Common myeloid progenitor, CD34-positive (primary cell): ENCODE measurements at regions not wholly inside any gene's neighbourhood (a gene's known extent, or its start where the extent isn't known, plus 50 kb on each side); places are given as distances from the start of the nearest gene placed in this dataset.

Experiments
- CTCF ChIA-PET: fragments of 350-600 bp; sonication (Branson Sonifier 250); formaldehyde crosslinking; loops from one replicate; lab custom pipeline; 2021; ENCODE audit warnings: antibody characterized with exemption; lab: Charles Lee
- POLR2A ChIA-PET: fragments of 350-600 bp; sonication (Branson Sonifier 250); formaldehyde crosslinking; loops from one replicate; lab custom pipeline; 2021; ENCODE audit warnings: antibody characterized with exemption; lab: Charles Lee
- DNase-seq, 3 donors: peaks; one replicate each; pipeline versions ENCODE4 v3.0.0 to v3.0.0-alpha.2; 2013
- H3K27ac ChIP-seq, 2 experiments: 1 replicate in 1 of 2; 2 replicates in 1 of 2; pipeline ENCODE4 v1.7.0; 2013; ENCODE audit warnings: inconsistent platforms in 2 of 2, low read length in 2 of 2, mild to moderate bottlenecking in 2 of 2, low read depth in 1 of 2, moderate library complexity in 1 of 2; ENCODE audit not compliant: severe bottlenecking in 2 of 2, insufficient read depth in 1 of 2, poor library complexity in 1 of 2
- H3K27me3 ChIP-seq, 5 experiments: replicated peaks in 2 of 5; 1 replicate in 3 of 5; 2 replicates in 2 of 5; pipeline versions ENCODE4 v1.6.1 to v1.7.0; 2013; ENCODE audit warnings: low read length in 4 of 5, mild to moderate bottlenecking in 2 of 5, moderate library complexity in 2 of 5, inconsistent platforms in 1 of 5; ENCODE audit not compliant: insufficient read depth in 5 of 5, control insufficient read depth in 4 of 5
- H3K36me3 ChIP-seq, 4 experiments: 1 replicate in 2 of 4; 2 replicates in 2 of 4; pipeline versions ENCODE4 v1.6.1 to v1.7.0; 2013; ENCODE audit warnings: low read length in 3 of 4, control low read depth in 1 of 4, mild to moderate bottlenecking in 1 of 4; ENCODE audit not compliant: control insufficient read depth in 4 of 4, insufficient read depth in 4 of 4
- H3K4me1 ChIP-seq, 4 experiments: 1 replicate in 3 of 4; 2 replicates in 1 of 4; pipeline versions ENCODE4 v1.6.1 to v1.7.1; 2013; ENCODE audit warnings: low read length in 3 of 4, mild to moderate bottlenecking in 3 of 4, control low read depth in 1 of 4, inconsistent platforms in 1 of 4, moderate library complexity in 1 of 4; ENCODE audit not compliant: control insufficient read depth in 4 of 4, insufficient read depth in 4 of 4; ENCODE audit errors: control extremely low read depth in 1 of 4
- H3K4me3 ChIP-seq, 7 experiments: 1 replicate in 4 of 7; 2 replicates in 3 of 7; pipeline versions ENCODE4 v1.5.1 to v1.7.0; 2013; ENCODE audit warnings: mild to moderate bottlenecking in 7 of 7, low read length in 6 of 7, moderate library complexity in 6 of 7, inconsistent platforms in 2 of 7, low read depth in 2 of 7, control low read depth in 1 of 7; ENCODE audit not compliant: insufficient read depth in 4 of 7, control insufficient read depth in 1 of 7; ENCODE audit errors: extremely low read depth in 1 of 7
- H3K9me3 ChIP-seq, 5 experiments: 1 replicate in 4 of 5; 2 replicates in 1 of 5; pipeline versions ENCODE4 v1.6.1 to v1.7.1; 2013; ENCODE audit warnings: low read length in 4 of 5, mild to moderate bottlenecking in 2 of 5, inconsistent platforms in 1 of 5, low read depth in 1 of 5, moderate library complexity in 1 of 5; ENCODE audit not compliant: control insufficient read depth in 4 of 5, insufficient read depth in 2 of 5; ENCODE audit errors: control extremely low read depth in 1 of 5
- WGBS: methylation state at CpG from one replicate; pipeline ENCODE4 v1.1.5; 2013; ENCODE audit not compliant: insufficient coverage; 5-methylcytosine and 5-hydroxymethylcytosine counted together

GRCh38 chr3:3276630-3277029, 97.1 kb upstream of the CRBN start:
- no peak overlapping the region for H3K27ac ChIP-seq
- CTCF ChIA-PET, result no interaction called here
- H3K4me1 ChIP-seq, result peaks cover 0 to 12% (median 4%) of the 10 kb centered on the region in 4 experiments
- H3K36me3 ChIP-seq, result no peaks in the 10 kb centered on the region
- no peaks in the 10 kb centered on the region for H3K9me3 ChIP-seq
- H3K27me3 ChIP-seq, result no peaks in the 10 kb centered on the region
- 100% methylated on average over 1 of the region's 2 CpGs for WGBS
- H3K4me3 ChIP-seq, result no peak overlapping the region
- POLR2A ChIA-PET, result no interaction called here
- no peak for DNase-seq

GRCh38 chr3:3264796-3265195, 85.3 kb upstream of the CRBN start:
- WGBS, result no CpG with 5 or more reads among the region's 3 CpGs
- H3K27ac ChIP-seq, result no peak overlapping the region
- H3K4me3 ChIP-seq, result no peak overlapping the region
- no peaks in the 10 kb centered on the region for H3K9me3 ChIP-seq
- POLR2A ChIA-PET, result no interaction called here
- H3K27me3 ChIP-seq, result no peaks in the 10 kb centered on the region
- no peaks in the 10 kb centered on the region for H3K4me1 ChIP-seq
- no peaks in the 10 kb centered on the region for H3K36me3 ChIP-seq
- CTCF ChIA-PET, result no interaction called here
- no peak for DNase-seq

GRCh38 chr3:3260870-3261269, 81.4 kb upstream of the CRBN start:
- Histone ChIP-seq H3K36me3 (no peaks in the 10 kb centered on the region), H3K27ac (no peak overlapping the region), H3K9me3 (no peaks in the 10 kb centered on the region), H3K4me1 (no peaks in the 10 kb centered on the region), H3K4me3 (no peak overlapping the region), H3K27me3 (no peaks in the 10 kb centered on the region)
- peak in 1 of 3 donors; percentile 12 for DNase-seq
- ChIA-PET CTCF (interaction anchor here (0.6 kb wide), 1 partner anchor 1611 kb away, joined by 5 read pairs; no protein-coding TSS in a partner anchor), POLR2A (no interaction called here)

DNA sequence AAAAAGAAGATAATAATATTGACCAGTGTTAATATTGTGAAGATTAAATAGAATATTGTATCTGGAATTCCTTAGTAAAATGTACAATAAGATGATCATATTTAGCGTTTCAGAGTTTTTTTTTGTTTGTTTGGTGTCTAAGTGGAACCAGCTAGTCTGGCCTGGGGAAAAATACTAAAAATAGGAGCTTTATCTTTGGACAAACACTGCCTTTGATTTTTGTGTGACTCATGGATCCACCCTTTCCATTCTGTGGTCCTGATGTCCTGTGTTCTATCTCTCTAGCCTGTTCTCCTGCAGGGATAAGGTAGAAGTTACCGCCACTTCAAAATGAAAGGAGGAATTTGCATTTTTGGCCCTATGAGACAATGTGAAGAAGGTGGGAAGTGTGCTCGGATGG, 79.7 kb upstream of the CRBN start:
- Histone ChIP-seq H3K4me1 (no peaks in the 10 kb centered on the region), H3K4me3 (no peak overlapping the region), H3K36me3 (no peaks in the 10 kb centered on the region), H3K27me3 (no peaks in the 10 kb centered on the region), H3K27ac (no peak overlapping the region), H3K9me3 (no peaks in the 10 kb centered on the region)
- ChIA-PET POLR2A (no interaction called here), CTCF (no interaction called here)
- DNase-seq, result no peak
- 100% methylated on average over 2 of the region's 3 CpGs for WGBS

GRCh38 chr3:3258281-3258680, 78.8 kb upstream of the CRBN start:
- CTCF ChIA-PET, result no interaction called here
- H3K27ac ChIP-seq, result no peak overlapping the region
- POLR2A ChIA-PET, result no interaction called here
- H3K36me3 ChIP-seq, result no peaks in the 10 kb centered on the region
- no peaks in the 10 kb centered on the region for H3K27me3 ChIP-seq
- H3K4me1 ChIP-seq, result no peaks in the 10 kb centered on the region
- H3K9me3 ChIP-seq, result peaks cover 0 to 2% (median 0%) of the 10 kb centered on the region in 5 experiments
- DNase-seq, result no peak
- H3K4me3 ChIP-seq, result no peak overlapping the region
- WGBS, result 94% methylated on average over 3 of the region's 3 CpGs

DNA sequence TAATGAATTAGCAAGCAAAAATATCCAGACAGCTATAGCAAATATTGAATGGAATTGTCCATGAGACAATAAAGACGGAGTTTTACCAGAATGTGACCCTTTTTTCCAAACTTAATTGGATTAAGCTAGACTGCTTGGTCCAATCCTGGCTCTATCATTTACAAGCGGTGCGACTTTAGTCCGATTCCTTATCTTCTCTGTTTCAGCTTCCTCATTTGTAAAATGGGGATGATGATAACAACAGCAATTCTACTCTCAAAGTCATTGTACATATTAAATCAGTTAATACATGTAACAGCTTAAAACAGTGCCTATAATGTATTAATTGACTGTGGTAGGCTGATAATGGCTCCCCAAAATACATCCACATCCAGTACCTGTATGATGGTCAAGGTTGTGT, 62.1 kb upstream of the CRBN start:
- CTCF ChIA-PET, result interaction anchor here (0.7 kb wide), 1 partner anchor 18 kb away, joined by 5 read pairs; no protein-coding TSS in a partner anchor
- Histone ChIP-seq H3K27ac (no peak overlapping the region), H3K27me3 (no peaks in the 10 kb centered on the region), H3K4me3 (no peak overlapping the region), H3K36me3 (no peaks in the 10 kb centered on the region), H3K9me3 (peaks cover 0 to 4% (median 2%) of the 10 kb centered on the region in 5 experiments), H3K4me1 (no peaks in the 10 kb centered on the region)
- WGBS, result no CpG with 5 or more reads among the region's 4 CpGs
- peak; percentile 25 to 64 (median 40) for DNase-seq
- POLR2A ChIA-PET, result no interaction called here

DNA sequence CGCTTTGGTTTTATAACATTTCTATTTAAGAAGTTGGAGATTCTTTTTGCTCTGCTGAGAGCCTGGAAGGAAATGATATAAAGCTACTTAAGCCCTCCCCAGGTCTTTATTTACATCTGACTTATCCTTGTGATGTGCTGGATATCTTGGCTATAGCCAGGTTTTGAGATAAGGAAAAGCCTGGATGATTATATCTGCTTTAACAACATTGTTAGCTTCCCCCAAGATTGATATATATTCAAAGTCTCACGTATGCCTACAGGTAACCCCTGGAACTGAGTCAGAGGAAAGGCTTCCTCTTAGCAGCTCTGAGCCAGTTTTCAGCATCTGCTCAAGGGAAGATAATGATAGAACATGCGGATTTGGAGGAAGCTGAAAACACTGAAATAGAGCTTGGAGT, 61.5 kb upstream of the CRBN start:
- H3K27me3 ChIP-seq, result no peaks in the 10 kb centered on the region
- peak in 2 of 3 donors; percentile 31 to 58 for DNase-seq
- ChIA-PET CTCF (interaction anchor here (1.0 kb wide), 1 partner anchor 33 kb away, joined by 3 read pairs; no protein-coding TSS in a partner anchor), POLR2A (no interaction called here)
- H3K4me3 ChIP-seq, result no peak overlapping the region
- H3K27ac ChIP-seq, result no peak overlapping the region
- 23% methylated on average over 3 of the region's 3 CpGs for WGBS
- no peaks in the 10 kb centered on the region for H3K36me3 ChIP-seq
- peaks cover 0 to 4% (median 2%) of the 10 kb centered on the region in 5 experiments for H3K9me3 ChIP-seq
- H3K4me1 ChIP-seq, result no peaks in the 10 kb centered on the region
